ENCODE measurements at regions not wholly inside any gene's neighbourhood (a gene's known extent, or its start where the extent isn't known, plus 50 kb on each side); places are given as distances from the start of the nearest gene placed in this dataset.

- TF ChIP-seq CTCF (IDR thresholded peaks at IDR 0.05; ENCODE audit: insufficient read depth, low read depth, low read length) (no peak), EZH2 (IDR thresholded peaks at IDR 0.05; ENCODE audit: insufficient read depth, low read length) (no peak)
Measured at GRCh38 chr13:47287291-47287751, 390.5 kb upstream of the HTR2A start.

Data from astrocyte (in vitro differentiated cells and primary cell).